ENCODE measurements at regions not wholly inside any gene's neighbourhood (a gene's known extent, or its start where the extent isn't known, plus 50 kb on each side); places are given as distances from the start of the nearest gene placed in this dataset.

DNA sequence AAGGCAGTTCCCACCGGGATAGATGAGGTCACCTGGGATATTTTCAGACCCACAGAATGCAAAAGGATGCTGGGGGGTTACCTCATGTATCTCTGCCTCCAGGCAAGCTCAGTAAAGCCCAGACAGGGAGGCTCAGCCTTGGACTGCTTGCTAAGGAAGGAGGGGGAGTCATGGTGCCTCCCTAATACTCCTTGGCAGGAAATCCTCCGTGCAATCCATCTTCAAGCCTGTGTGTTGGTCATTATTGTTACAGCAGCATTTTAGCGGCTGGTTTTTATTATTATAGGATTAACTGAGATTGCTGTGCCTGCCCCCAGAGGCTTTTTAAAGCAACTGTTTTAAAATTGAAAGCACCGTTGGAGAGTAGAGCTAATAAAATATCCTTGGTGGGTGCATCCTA is 188.5 kb upstream of the UBL3 start:
- Histone ChIP-seq H3K36me3 (no peaks in the 10 kb centered on the region), H3K9me3 (no peaks in the 10 kb centered on the region), H3K27me3 (peaks cover 25% of the 10 kb centered on the region), H3K27ac (no peak overlapping the region), H3K4me1 (peaks cover 0 to 6% (median 0%) of the 10 kb centered on the region in 3 donors), H3K4me3 (no peak overlapping the region)
- WGBS, 2 donors (ENCODE audit: low coverage in 1 of 2): 7 to 14% methylated on average over 3 of the region's 4 CpGs
- TF ChIP-seq POLR2AphosphoS5 (IDR thresholded peaks at IDR 0.05) (no peak), EP300 (IDR thresholded peaks at IDR 0.05) (no peak), POLR2A (IDR thresholded peaks at IDR 0.05) (no peak), CTCF (IDR thresholded peaks at IDR 0.05) (no peak)
- no peak for ATAC-seq

- peaks cover 0 to 13% (median 2%) of the 10 kb centered on the region in 3 donors for H3K4me1 ChIP-seq
- TF ChIP-seq EP300 (IDR thresholded peaks at IDR 0.05) (no peak), POLR2A (IDR thresholded peaks at IDR 0.05) (no peak), POLR2AphosphoS5 (IDR thresholded peaks at IDR 0.05) (no peak), CTCF (IDR thresholded peaks at IDR 0.05) (no peak)
Observed at GRCh38 chr13:30037766-30038165, 187.3 kb upstream of the UBL3 start.

GRCh38 chr13:30037306-30037705 is 186.9 kb upstream of the UBL3 start:
- Histone ChIP-seq H3K27ac (no peak overlapping the region), H3K4me1 (peaks cover 0 to 13% (median 2%) of the 10 kb centered on the region in 3 donors), H3K36me3 (no peaks in the 10 kb centered on the region), H3K9me3 (no peaks in the 10 kb centered on the region), H3K4me3 (no peak overlapping the region), H3K27me3 (peaks cover 25% of the 10 kb centered on the region)
- ATAC-seq: no peak
- WGBS, 2 donors (ENCODE audit: low coverage in 1 of 2): 65 to 89% methylated on average over 3 to 6 of the region's 6 CpGs
- TF ChIP-seq CTCF (IDR thresholded peaks at IDR 0.05) (no peak), POLR2AphosphoS5 (IDR thresholded peaks at IDR 0.05) (no peak), POLR2A (IDR thresholded peaks at IDR 0.05) (no peak), EP300 (IDR thresholded peaks at IDR 0.05) (no peak)

More at GRCh38 chr13:30037766-30038165, 187.3 kb upstream of the UBL3 start:
- Histone ChIP-seq H3K27ac (no peak overlapping the region), H3K9me3 (no peaks in the 10 kb centered on the region), H3K27me3 (peaks cover 25% of the 10 kb centered on the region), H3K4me3 (no peak overlapping the region), H3K36me3 (no peaks in the 10 kb centered on the region)
- no peak for ATAC-seq
- WGBS, 2 donors (ENCODE audit: low coverage in 1 of 2): 80 to 87% methylated on average over 2 to 4 of the region's 4 CpGs

DNA sequence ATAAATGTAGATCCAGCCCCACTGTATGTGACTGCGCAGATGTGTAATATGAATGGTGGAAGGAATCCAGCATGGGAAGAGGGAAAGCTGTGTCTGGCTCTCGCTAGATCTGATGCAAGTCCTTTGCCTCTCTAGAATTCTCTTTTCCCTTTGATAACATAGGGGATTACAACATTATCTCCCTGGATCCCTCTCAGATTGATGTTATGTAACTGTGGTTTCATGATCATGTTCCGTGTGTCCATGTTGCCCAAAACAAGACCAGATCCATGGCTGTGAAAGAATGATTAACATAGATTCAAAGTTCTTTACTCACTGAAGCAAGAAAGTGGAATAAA is 184.0 kb upstream of the UBL3 start:
- Histone ChIP-seq H3K27ac (no peak overlapping the region), H3K27me3 (peaks cover 8% of the 10 kb centered on the region), H3K9me3 (no peaks in the 10 kb centered on the region), H3K4me1 (peaks cover 0 to 13% (median 2%) of the 10 kb centered on the region in 3 donors), H3K4me3 (no peak overlapping the region), H3K36me3 (no peaks in the 10 kb centered on the region)
- WGBS, 2 donors (ENCODE audit: low coverage in 1 of 2): 82% methylated on average over 3 of the region's 3 CpGs
- no peak for TF ChIP-seq POLR2AphosphoS5 (IDR thresholded peaks at IDR 0.05)
- TF ChIP-seq CTCF (IDR thresholded peaks at IDR 0.05): no peak
- TF ChIP-seq POLR2A (IDR thresholded peaks at IDR 0.05): no peak
- TF ChIP-seq EP300 (IDR thresholded peaks at IDR 0.05): no peak
- peak; percentile 83 for ATAC-seq

DNA sequence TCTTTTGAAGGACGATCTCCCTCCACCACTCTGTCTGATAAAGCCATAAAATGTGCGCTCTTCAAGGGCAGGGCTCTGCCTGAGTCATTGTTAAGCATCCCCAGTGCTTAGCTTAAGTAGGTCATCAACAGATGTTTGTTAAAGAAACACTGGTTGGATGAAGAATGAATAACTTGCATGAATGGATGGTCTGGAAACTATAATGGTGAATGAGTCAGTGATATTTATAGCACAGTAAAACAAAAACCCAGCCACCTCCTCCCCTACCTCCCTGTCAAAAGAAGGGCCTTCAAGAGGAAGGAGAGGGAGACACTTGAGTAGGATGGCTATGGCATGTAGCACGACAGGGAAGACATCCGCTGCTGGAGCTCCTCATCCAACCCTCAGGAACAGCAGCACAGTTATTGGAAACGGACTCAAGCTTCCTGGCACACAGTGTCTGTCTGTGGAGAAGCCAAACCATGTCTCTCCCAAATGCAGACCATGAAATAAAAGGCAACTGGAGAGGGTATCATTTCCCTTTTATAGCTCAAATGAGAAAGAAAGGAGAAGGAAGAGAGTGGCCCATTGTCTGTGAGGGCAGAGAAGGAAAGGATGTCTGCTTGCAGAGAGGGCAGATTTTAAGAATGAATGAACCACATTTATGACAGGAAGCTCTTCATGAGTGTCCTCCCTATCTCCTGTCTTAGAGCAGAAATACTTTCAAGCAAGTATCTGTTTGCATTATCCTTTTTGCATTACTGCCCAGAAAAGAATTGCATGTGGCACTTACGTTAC is 183.5 kb upstream of the UBL3 start:
- no peak for TF ChIP-seq CTCF (IDR thresholded peaks at IDR 0.05)
- TF ChIP-seq EP300 (IDR thresholded peaks at IDR 0.05): no peak
- TF ChIP-seq POLR2A (IDR thresholded peaks at IDR 0.05): no peak
- no peak for TF ChIP-seq POLR2AphosphoS5 (IDR thresholded peaks at IDR 0.05)
- H3K27ac ChIP-seq: no peak overlapping the region
- no peak for ATAC-seq
- no peaks in the 10 kb centered on the region for H3K9me3 ChIP-seq
- peaks cover 2% of the 10 kb centered on the region for H3K27me3 ChIP-seq
- no peak overlapping the region for H3K4me3 ChIP-seq
- H3K36me3 ChIP-seq: no peaks in the 10 kb centered on the region
- WGBS, 2 donors (ENCODE audit: low coverage in 1 of 2): 23 to 38% methylated on average over 6 of the region's 6 CpGs
- peaks cover 0 to 13% (median 2%) of the 10 kb centered on the region in 3 donors for H3K4me1 ChIP-seq
